ENCODE measurements at regions not wholly inside any gene's neighbourhood (a gene's known extent, or its start where the extent isn't known, plus 50 kb on each side); places are given as distances from the start of the nearest gene placed in this dataset.

GRCh38 chr1:66444438-66445265, 89.3 kb upstream of the SGIP1 start:
- ATAC-seq (ENCODE audit: low read depth) = no peak
- Histone ChIP-seq H3K79me2 (ENCODE audit: control insufficient read depth, insufficient read depth, low read length) (no peaks in the 10 kb centered on the region), H3K27me3 (replicated peaks in 1 of 4; ENCODE audit: control extremely low read depth in 1 of 4, control insufficient read depth in 3 of 4, insufficient read depth in 4 of 4, low read length in 3 of 4) (no peaks in the 10 kb centered on the region), H2AFZ (ENCODE audit: insufficient read depth, low read depth, low read length, poor library complexity, severe bottlenecking) (peak overlapping the region; percentile 78), H3K9me3 (ENCODE audit: control extremely low read depth in 1 of 3, control insufficient read depth in 2 of 3, insufficient read depth in 1 of 3, low read length in 2 of 3) (no peaks in the 10 kb centered on the region), H3K27ac (ENCODE audit: low read length in 2 of 2) (peak overlapping the region in 1 of 2 donors; percentile 73), H3K36me3 (replicated peaks in 1 of 2; ENCODE audit: control extremely low read depth in 1 of 2, control insufficient read depth in 1 of 2, extremely low read depth in 1 of 2, insufficient read depth in 2 of 2, low read length in 1 of 2) (no peaks in the 10 kb centered on the region), H3K4me3 (ENCODE audit: control extremely low read depth in 1 of 5, extremely low read depth in 1 of 5, insufficient read depth in 1 of 5, low read depth in 2 of 5, low read length in 4 of 5) (peak overlapping the region in 1 of 5 experiments; percentile 25), H3K9ac (ENCODE audit: low read length) (no peak overlapping the region), H3K4me2 (replicated peaks; ENCODE audit: low read depth, low read length, poor library complexity, severe bottlenecking) (peak overlapping the region; percentile 66), H4K20me1 (ENCODE audit: control insufficient read depth, insufficient read depth, low read length, poor library complexity, severe bottlenecking) (no peaks in the 10 kb centered on the region), H3K4me1 (ENCODE audit: control insufficient read depth in 2 of 2, insufficient read depth in 2 of 2, low read length in 2 of 2) (peaks cover 18 to 20% of the 10 kb centered on the region in 2 donors)
- peak overlapping the region; percentile 62 for H3K4me3 Mint-ChIP-seq
- H3K27me3 Mint-ChIP-seq = no peaks in the 10 kb centered on the region
- TF ChIP-seq EZH2 (IDR thresholded peaks at IDR 0.05; ENCODE audit: borderline replicate concordance, insufficient read depth, low read depth, low read length, poor library complexity, severe bottlenecking) = no peak
- no peak for TF ChIP-seq CTCF (IDR thresholded peaks at IDR 0.05)
- DNase-seq = no peak
- ChIA-PET CTCF (interaction anchor here (0.6 to 6.8 kb wide), 30 partner anchors 11 to 1381 kb away, joined by 3 to 572 read pairs (median 16); no protein-coding TSS in a partner anchor), POLR2A (interaction anchor here (0.6 to 1.7 kb wide), 8 partner anchors 9 to 113 kb away, joined by 3 to 11 read pairs (median 4); no protein-coding TSS in a partner anchor)
- intact Hi-C loops (cut with micrococcal nuclease) = loop anchor here (1.0 to 5.0 kb wide), 2 partner anchors 70 to 1012 kb away; no protein-coding TSS in a partner anchor
- peaks cover 36% of the 10 kb centered on the region for H3K4me1 Mint-ChIP-seq
- peak overlapping the region; percentile 71 for H3K27ac Mint-ChIP-seq
- WGBS (ENCODE audit: insufficient coverage) = no CpG with 5 or more reads among the region's 3 CpGs
- no peaks in the 10 kb centered on the region for H3K9me3 Mint-ChIP-seq (ENCODE audit: insufficient read depth)

All from B cell (primary cell).